ENCODE measurements at regions not wholly inside any gene's neighbourhood (a gene's known extent, or its start where the extent isn't known, plus 50 kb on each side); places are given as distances from the start of the nearest gene placed in this dataset.

DNA sequence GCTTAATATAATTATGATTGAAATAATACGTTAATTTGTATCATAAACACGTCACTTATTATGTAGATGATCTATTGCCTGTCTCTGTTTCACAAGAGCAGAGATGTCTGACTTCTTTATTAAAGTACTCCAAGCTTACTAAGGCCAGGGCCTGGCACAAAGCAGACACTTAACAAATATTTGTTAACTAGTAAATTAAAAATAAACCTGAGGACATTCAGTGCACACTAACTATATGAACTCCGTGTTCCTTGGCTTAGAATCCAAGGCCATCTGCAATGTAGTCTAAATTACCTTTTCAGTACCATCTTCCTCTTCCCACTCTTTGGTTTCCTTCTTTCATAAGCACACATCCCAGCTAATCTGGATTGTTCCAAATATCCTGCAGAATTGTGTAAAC, 210.8 kb upstream of the SOX9 start (continued):
- no peak for TF ChIP-seq CHD7 (IDR thresholded peaks at IDR 0.05; ENCODE audit: insufficient replicate concordance, low read length)
- no peak for TF ChIP-seq SAP30 (IDR thresholded peaks at IDR 0.05; ENCODE audit: insufficient read depth, insufficient replicate concordance, low read length)
- TF ChIP-seq BRCA1 (IDR thresholded peaks at IDR 0.05; ENCODE audit: low read depth, low read length): no peak
- TF ChIP-seq SRF (IDR thresholded peaks at IDR 0.05; ENCODE audit: low read depth, low read length): no peak
- no peak for TF ChIP-seq JUN (IDR thresholded peaks at IDR 0.05; ENCODE audit: low read depth, low read length)
- TF ChIP-seq BCL11A (IDR thresholded peaks at IDR 0.05; ENCODE audit: low read depth in 2 of 2, low read length in 2 of 2): no peak
- no peak for TF ChIP-seq PHF8 (conservative IDR thresholded peaks at IDR 0.05; ENCODE audit: low read depth, low read length)
- no peak for TF ChIP-seq KDM1A (IDR thresholded peaks at IDR 0.05; ENCODE audit: borderline replicate concordance, low read length)
- TF ChIP-seq NANOG (IDR thresholded peaks at IDR 0.05; ENCODE audit: insufficient read depth, low read depth, low read length, poor library complexity, severe bottlenecking): no peak
- no peak for TF ChIP-seq KDM4A (IDR thresholded peaks at IDR 0.05; ENCODE audit: low read depth, low read length, severe bottlenecking)
- no peak for TF ChIP-seq YY1 (IDR thresholded peaks at IDR 0.05; ENCODE audit: low read depth, low read length)
- TF ChIP-seq EP300 (IDR thresholded peaks at IDR 0.05; ENCODE audit: borderline replicate concordance in 1 of 2, low read depth in 2 of 2, low read length in 2 of 2): no peak
